GF-D8 (cell line): ENCODE measurements at regions not wholly inside any gene's neighbourhood (a gene's known extent, or its start where the extent isn't known, plus 50 kb on each side); places are given as distances from the start of the nearest gene placed in this dataset.

Experiments used
- DNase-seq: peaks from one replicate; lab custom pipeline; 2025; lab: John Stamatoyannopoulos, UW

- no peak for DNase-seq
These were observed 86.7 kb upstream of the TTC34 start for GRCh38 chr1:2887941-2888855.

- no peak for DNase-seq
These were observed 88.8 kb upstream of the TTC34 start for GRCh38 chr1:2890221-2890850.

GRCh38 chr1:2891923-2892448 is 90.5 kb upstream of the TTC34 start:
- DNase-seq, result no peak

GRCh38 chr1:2893473-2894120 is 92.1 kb upstream of the TTC34 start:
- DNase-seq, result no peak

GRCh38 chr1:2894381-2895041 is 93.0 kb upstream of the TTC34 start:
- DNase-seq, result no peak

GRCh38 chr1:2896824-2897223 is 95.3 kb upstream of the TTC34 start:
- no peak for DNase-seq

- DNase-seq, result no peak
These were observed 101.7 kb upstream of the TTC34 start for GRCh38 chr1:2903226-2903625.

- DNase-seq, result no peak
These were observed 102.7 kb upstream of the TTC34 start for GRCh38 chr1:2904191-2904590.

- no peak for DNase-seq
These were observed 103.9 kb upstream of the TTC34 start for GRCh38 chr1:2905356-2905755.

GRCh38 chr1:2906085-2906484 is 104.6 kb upstream of the TTC34 start:
- no peak for DNase-seq

- DNase-seq, result no peak
These were observed 105.1 kb upstream of the TTC34 start for GRCh38 chr1:2906620-2907019.

GRCh38 chr1:2907051-2907450 is 105.6 kb upstream of the TTC34 start:
- DNase-seq, result no peak

- no peak for DNase-seq
These were observed 106.6 kb upstream of the TTC34 start for GRCh38 chr1:2908081-2908480.

- no peak for DNase-seq
These were observed 107.1 kb upstream of the TTC34 start for GRCh38 chr1:2908561-2908960.

GRCh38 chr1:2909797-2910196 is 108.3 kb upstream of the TTC34 start:
- DNase-seq, result no peak

GRCh38 chr1:2910211-2910610 is 108.7 kb upstream of the TTC34 start:
- DNase-seq, result no peak

GRCh38 chr1:2911421-2912178 is 109.7 kb upstream of the ACTRT2 start:
- no peak for DNase-seq

- no peak for DNase-seq
These were observed 108.7 kb upstream of the ACTRT2 start for GRCh38 chr1:2912424-2913061.

- no peak for DNase-seq
These were observed 108.2 kb upstream of the ACTRT2 start for GRCh38 chr1:2913091-2913490.

GRCh38 chr1:2914702-2915101 is 106.6 kb upstream of the ACTRT2 start:
- DNase-seq, result no peak

- DNase-seq, result no peak
These were observed 105.1 kb upstream of the ACTRT2 start for GRCh38 chr1:2916153-2916552.
